Fibroblast of pulmonary artery (primary cell): ENCODE measurements at regions not wholly inside any gene's neighbourhood (a gene's known extent, or its start where the extent isn't known, plus 50 kb on each side); places are given as distances from the start of the nearest gene placed in this dataset.
"Not testable (repeated sequence)": the region's sequence is repeated elsewhere in the genome, so short reads cannot be mapped to it uniquely, and the experiment has no call there.

Source experiments
- DNase-seq: peaks from one replicate; pipeline ENCODE4 v3.0.0-alpha.2; 2010; ENCODE audit warnings: low read depth
- H3K4me3 ChIP-seq: replicated peaks from 2 replicates; pipeline ENCODE4 v1.5.1; 2011; ENCODE audit warnings: low read depth, mild to moderate bottlenecking, control low read depth, low read length, moderate library complexity
- CTCF ChIP-seq: IDR thresholded peaks from 2 replicates; pipeline ENCODE4 v1.5.1; 2011; ENCODE audit warnings: mild to moderate bottlenecking, control low read depth, low read length, inconsistent platforms; ENCODE audit errors: missing control alignments

GRCh38 chr13:44649834-44650233 lies 73.7 kb upstream of the TSC22D1 start:
- no peak for DNase-seq
- no peak overlapping the region for H3K4me3 ChIP-seq
- no peak for TF ChIP-seq CTCF

GRCh38 chr13:44649104-44649428 lies 72.9 kb upstream of the TSC22D1 start:
- TF ChIP-seq CTCF: no peak
- DNase-seq: no peak
- H3K4me3 ChIP-seq: no peak overlapping the region

DNA sequence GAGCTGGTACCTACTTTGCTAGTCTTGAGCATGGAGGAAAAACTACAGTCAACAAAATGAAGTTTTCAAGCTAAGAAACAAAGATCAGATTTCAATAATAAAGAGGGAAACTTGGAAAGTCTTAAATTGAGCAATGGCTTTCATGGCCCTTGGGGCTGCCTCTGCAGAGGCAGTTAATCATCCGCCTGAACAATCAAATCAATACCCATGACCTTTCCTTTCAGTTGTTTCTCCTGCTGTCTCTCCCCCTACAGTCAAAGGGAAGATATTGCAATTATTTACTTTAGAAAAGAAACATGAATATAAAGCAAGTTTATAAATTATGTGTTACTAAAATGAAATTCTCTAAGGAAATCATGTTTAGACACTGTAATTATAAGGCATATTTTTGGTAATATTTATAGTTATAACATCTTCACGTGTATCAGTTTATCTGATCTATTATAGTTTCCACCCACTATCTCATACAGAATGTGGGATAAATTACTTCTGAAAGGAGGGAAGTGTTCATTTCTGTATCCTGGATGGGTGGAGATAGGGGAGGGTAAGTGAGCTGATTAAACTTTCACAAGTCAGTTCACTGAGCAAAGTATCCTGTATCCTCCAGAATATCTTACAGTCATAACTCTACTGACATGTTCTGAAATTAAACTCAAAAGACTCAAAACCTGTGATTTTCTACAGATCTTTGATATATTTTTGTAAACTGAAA lies 72.4 kb upstream of the TSC22D1 start:
- peak; percentile 31 for DNase-seq
- peak; percentile 41 for TF ChIP-seq CTCF
- H3K4me3 ChIP-seq: no peak overlapping the region

GRCh38 chr13:44647560-44647959 lies 71.4 kb upstream of the TSC22D1 start:
- DNase-seq, H3K4me3 ChIP-seq: not testable (repeated sequence)

DNA sequence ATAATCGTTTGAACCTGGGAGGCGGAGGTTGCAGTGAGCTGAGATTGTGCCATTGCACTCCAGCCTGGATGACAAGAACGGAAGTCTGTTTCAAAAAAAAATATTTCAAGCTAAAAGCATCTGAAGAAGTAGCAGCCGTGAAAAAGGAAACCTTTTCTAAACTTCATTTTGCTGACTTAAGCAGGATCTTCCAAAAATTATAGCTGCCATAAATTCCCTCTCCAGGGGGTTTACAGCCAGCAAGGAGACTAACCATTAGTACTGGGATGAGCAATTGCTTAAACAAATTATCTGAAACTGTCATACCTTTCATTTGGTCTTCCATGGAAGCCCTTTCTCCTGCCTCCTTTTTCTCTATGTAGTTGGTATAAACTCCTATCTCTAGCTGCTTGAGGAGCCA lies 69.9 kb upstream of the TSC22D1 start:
- no peak for TF ChIP-seq CTCF
- DNase-seq: no peak
- H3K4me3 ChIP-seq: no peak overlapping the region

DNA sequence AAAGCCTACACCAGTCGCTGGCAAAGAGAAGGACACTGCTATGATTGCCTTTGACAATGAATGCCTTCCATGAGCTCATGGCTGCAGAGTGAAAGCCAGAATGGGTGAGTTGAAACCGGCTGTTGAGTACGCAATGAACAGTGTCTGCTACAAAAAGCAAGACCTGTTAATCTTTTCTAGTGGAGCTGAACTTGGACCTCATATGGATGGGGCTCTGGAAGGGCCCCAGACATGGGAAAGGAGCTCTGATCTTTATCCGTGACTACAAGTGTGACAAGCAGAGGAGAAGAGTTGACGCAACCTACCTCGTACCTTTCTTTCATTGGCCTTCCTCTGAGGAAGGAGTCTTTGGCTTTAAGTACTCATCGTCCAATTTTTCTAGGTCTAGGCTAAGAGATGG lies 67.1 kb upstream of the TSC22D1 start:
- no peak overlapping the region for H3K4me3 ChIP-seq
- DNase-seq: no peak
- no peak for TF ChIP-seq CTCF

GRCh38 chr13:44637581-44637980 lies 61.5 kb upstream of the TSC22D1 start:
- no peak overlapping the region for H3K4me3 ChIP-seq
- DNase-seq: no peak
- no peak for TF ChIP-seq CTCF
